ENCODE measurements at regions not wholly inside any gene's neighbourhood (a gene's known extent, or its start where the extent isn't known, plus 50 kb on each side); places are given as distances from the start of the nearest gene placed in this dataset.

DNA sequence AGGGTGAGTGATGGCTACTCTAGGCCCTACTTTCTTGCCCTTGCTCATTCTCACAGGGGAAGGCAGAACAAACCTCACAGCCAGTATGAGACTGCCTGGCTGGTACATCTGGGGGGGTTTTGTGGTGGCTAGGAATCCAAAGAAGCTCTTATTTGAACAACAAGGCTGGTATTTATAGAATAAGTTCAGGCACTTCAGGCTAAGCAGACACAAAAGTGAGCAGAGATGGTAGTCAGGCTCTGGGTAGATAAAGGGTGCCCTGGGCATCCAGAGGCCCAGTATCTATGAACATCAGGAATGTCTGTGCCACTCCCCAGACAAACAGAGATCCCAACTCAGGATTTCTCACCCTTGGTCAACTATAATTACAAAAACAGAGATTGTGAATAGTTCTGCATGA is 57.2 kb upstream of the RTN4 start:
- no peaks in the 10 kb centered on the region for H3K36me3 ChIP-seq
- DNase-seq: peak; percentile 17
- no peak overlapping the region for H3K4me3 ChIP-seq
- no peaks in the 10 kb centered on the region for H3K27me3 ChIP-seq
- no peaks in the 10 kb centered on the region for H3K9me3 ChIP-seq

DNA sequence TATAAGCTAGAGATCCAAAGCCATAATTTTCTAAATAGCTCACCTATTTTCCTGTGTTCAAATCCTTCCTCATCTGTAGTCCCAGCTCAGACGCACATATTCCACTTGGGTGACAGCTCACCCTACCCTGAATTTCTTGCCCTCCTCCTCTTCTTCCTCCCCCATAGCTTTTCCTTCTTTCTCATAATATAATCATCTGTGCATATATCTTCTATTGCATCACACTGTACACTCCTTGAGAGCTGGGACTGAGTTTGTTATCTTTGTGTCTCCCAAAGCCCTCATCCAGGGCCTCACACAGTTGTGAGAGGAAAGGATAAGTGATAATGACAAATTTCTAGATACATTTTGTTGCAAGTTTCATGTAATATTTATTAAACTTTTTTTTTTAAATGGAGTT is 55.9 kb upstream of the RTN4 start:
- Histone ChIP-seq H3K27me3 (no peaks in the 10 kb centered on the region), H3K4me3 (no peak overlapping the region), H3K9me3 (no peaks in the 10 kb centered on the region), H3K36me3 (no peaks in the 10 kb centered on the region)
- DNase-seq: no peak

DNA sequence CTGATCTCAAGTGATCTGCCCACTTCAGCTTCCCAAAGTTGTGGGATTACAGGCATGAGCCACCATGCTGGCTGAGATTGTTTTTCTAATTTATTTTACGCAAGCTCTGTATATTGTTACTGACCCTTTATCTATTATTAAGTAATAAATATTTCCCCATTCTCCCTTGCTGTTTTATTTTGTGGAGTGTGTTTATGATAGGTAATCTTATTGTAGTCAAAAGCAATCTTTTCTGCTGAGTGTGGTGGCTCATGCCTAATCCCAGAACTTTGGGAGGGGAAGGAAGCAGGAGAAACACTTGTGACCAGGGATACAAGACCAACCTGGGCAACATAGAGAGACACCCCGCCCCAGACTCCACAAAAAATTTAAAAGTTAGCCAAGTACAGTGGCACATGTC is 55.2 kb upstream of the RTN4 start:
- DNase-seq: no peak
- Histone ChIP-seq H3K4me3 (no peak overlapping the region), H3K27me3 (no peaks in the 10 kb centered on the region), H3K36me3 (no peaks in the 10 kb centered on the region), H3K9me3 (no peaks in the 10 kb centered on the region)

DNA sequence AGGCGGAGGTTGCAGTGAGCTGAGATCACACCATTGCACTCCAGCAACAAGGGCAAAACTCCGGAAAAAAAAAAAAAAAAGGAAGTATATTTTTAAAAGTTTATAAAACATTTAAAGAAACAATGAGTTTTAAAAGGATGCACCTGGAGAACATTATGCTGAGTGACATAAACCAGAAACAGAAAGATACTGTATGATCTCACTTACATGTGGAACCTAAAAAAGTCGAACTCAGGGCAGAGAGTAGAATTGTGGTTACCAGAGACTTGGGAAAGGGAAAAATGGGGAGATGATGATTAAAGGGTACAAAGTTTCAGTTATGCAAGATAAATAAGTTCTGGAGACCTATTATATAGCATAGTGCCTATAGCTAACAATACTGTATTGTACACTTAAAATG is 52.8 kb upstream of the RTN4 start:
- Histone ChIP-seq H3K4me3 (no peak overlapping the region), H3K27me3 (no peaks in the 10 kb centered on the region), H3K36me3 (no peaks in the 10 kb centered on the region; the same call in 1 of the 2 replicates), H3K9me3 (no peaks in the 10 kb centered on the region)
- no peak for DNase-seq

DNA sequence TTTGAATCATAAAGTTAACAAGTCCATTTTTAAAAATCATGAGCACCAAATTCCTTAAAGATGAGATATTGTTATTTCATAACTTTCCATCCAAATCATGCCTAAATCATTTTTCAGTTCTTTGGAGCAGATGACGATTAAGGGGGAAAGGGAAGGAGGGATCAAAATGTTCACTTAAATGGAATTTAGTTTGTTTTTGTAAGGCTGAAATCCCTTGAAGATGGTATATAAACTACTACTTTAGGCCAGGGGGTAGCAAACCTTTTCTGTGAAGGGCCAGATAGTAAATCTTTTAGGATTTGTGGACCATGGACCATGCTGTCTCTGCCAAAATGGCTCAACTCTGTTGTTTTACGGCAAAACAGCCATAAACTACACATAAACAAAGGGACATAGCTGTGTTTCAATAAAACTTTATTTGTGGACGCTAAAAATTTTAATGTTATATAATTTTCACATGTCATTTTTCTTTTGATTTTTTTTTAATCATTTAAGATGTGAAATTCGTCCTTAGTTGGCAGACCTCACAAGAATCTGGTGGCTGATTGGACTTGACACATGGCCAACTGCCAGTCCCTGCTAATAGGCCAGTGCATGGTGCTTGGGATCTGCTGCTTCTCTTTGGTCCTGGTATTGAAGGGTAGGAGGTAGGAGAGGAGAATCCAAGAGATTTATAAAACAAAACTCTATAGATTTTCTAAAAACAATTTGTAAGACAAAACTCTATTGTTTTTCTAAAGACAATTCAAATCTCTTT is 52.0 kb upstream of the RTN4 start:
- no peaks in the 10 kb centered on the region for H3K27me3 ChIP-seq
- H3K9me3 ChIP-seq: no peaks in the 10 kb centered on the region
- peak; percentile 75 for DNase-seq
- no peaks in the 10 kb centered on the region; the same call in 1 of the 2 replicates for H3K36me3 ChIP-seq
- no peak overlapping the region for H3K4me3 ChIP-seq

DNA sequence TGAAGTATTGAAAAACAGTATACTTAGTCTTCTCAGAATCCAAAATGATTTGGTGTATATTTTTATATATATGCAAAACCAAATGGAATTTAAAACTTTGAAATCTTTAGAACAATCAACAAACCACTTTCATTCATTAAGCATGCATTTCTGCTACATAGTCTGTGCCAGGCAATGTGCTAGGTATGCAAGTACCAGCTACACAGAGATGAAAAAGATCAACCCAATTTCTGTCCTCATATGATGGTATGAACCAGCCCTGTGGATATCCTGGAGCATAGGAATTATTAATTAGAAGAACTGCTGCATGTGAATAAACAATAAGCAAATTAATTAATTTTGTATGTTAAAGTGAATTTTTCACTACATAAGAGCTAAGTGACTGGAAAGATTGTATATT is 51.2 kb upstream of the RTN4 start:
- Histone ChIP-seq H3K4me3 (no peak overlapping the region), H3K9me3 (no peaks in the 10 kb centered on the region), H3K27me3 (no peaks in the 10 kb centered on the region), H3K36me3 (no peaks in the 10 kb centered on the region; the same call in 1 of the 2 replicates)
- no peak for DNase-seq

DNA sequence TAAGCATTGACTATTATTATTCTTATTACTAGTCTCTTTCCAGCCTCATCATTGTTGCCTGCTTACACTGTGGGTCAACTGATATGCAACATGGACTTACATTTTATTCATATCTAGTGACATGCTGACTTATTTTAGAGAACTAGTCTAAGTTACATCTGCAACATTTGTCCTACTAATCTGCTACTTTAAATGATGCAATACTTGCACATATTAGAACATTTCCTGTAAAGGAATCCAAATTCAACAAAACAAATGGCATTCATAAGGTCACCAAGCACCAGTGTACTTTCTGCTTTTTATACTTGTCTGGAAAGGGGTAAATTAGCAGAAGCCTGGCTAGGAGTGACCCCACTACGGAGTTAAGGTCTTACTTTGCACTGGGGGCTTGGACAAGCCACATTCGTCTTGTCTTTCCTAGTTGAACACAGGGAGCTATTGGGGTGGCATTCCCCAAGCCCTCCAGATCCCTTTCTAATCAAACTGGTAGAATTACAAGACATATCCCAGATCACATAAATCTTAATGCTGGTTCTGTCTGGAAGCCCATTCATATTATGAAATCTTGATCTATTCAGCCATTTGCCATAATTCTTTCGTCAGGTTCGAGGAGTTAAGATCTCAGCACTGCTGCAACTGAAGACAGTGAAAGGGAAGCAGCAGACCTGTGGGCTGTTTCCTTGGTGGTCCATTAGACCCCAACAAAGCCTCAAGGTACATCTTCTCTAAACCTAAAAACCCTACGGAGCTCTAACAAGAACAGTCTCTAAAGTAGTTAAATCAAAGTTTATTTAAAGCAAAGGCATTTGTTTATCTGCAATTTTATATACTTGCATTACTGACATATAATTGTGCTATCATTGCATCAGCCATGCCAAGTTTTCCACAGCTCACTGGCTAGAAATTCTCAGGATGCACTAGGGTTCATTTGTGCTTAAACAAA is 49.9 kb upstream of the RTN4 start:
- Histone ChIP-seq H3K4me3 (no peak overlapping the region), H3K36me3 (no peaks in the 10 kb centered on the region; the same call in 1 of the 2 replicates), H3K9me3 (no peaks in the 10 kb centered on the region), H3K27me3 (no peaks in the 10 kb centered on the region)
- DNase-seq: peak; percentile 50

Measured in MG63 (cell line).